Thoracic aorta (tissue), 2 donors: ENCODE measurements at regions not wholly inside any gene's neighbourhood (a gene's known extent, or its start where the extent isn't known, plus 50 kb on each side); places are given as distances from the start of the nearest gene placed in this dataset.
"Not testable (repeated sequence)": the region's sequence is repeated elsewhere in the genome, so short reads cannot be mapped to it uniquely, and the experiment has no call there.

Source experiments
- ATAC-seq: fragments of 150-250 bp; one replicate; pipeline ENCODE4 v1.8.0; 2017; ENCODE audit warnings: low read depth; ENCODE audit not compliant: insufficient number of reproducible peaks, low FRiP score
- DNase-seq: peaks from one replicate; pipeline ENCODE4 v3.0.0-alpha.2; 2020; ENCODE audit warnings: low spot score
- H3K27ac ChIP-seq, 2 donors: fragments of 200-600 bp; sonication (generic); 1 replicate in 1 of 2; 2 replicates in 1 of 2; pipeline ENCODE4 v1.5.1; 2016; ENCODE audit warnings: mild to moderate bottlenecking in 2 of 2, moderate library complexity in 2 of 2
- H3K27me3 ChIP-seq: fragments of 200-600 bp; sonication (generic); replicated peaks from 2 replicates; pipeline ENCODE4 v1.6.0; 2016; ENCODE audit warnings: mild to moderate bottlenecking; ENCODE audit not compliant: insufficient read depth
- H3K36me3 ChIP-seq: fragments of 200-600 bp; sonication (generic); one replicate; pipeline ENCODE4 v1.5.1; 2016
- H3K4me1 ChIP-seq, 2 donors: fragments of 200-600 bp; sonication (generic); 1 replicate in 1 of 2; 2 replicates in 1 of 2; pipeline versions ENCODE4 v1.5.1 to v1.6.0; 2016; ENCODE audit warnings: low read depth in 2 of 2, mild to moderate bottlenecking in 1 of 2; ENCODE audit not compliant: control insufficient read depth in 1 of 2
- H3K4me3 ChIP-seq: fragments of 200-600 bp; sonication (generic); 2 replicates; pipeline ENCODE4 v1.5.1; 2016; ENCODE audit warnings: mild to moderate bottlenecking
- H3K9me3 ChIP-seq: fragments of 200-600 bp; sonication (generic); 2 replicates; pipeline ENCODE4 v1.5.1; 2016
- CTCF ChIP-seq: fragments of 200-600 bp; sonication (generic); IDR thresholded peaks from one replicate; pipeline ENCODE4 v1.5.1; 2019; ENCODE audit warnings: antibody characterized with exemption

- TF ChIP-seq CTCF = no peak
- H3K4me3 ChIP-seq = no peak overlapping the region
- no peaks in the 10 kb centered on the region for H3K36me3 ChIP-seq
- H3K4me1 ChIP-seq = peaks cover 3 to 36% of the 10 kb centered on the region in 2 donors
- DNase-seq (no peak), ATAC-seq (no peak)
- H3K27ac ChIP-seq = peak overlapping the region; percentile 22 to 61
- H3K9me3 ChIP-seq = no peaks in the 10 kb centered on the region
- no peaks in the 10 kb centered on the region for H3K27me3 ChIP-seq
These were observed 120.2 kb upstream of the FAM9C start for GRCh38 chrX:13164611-13165010.

GRCh38 chrX:13162772-13163410 is 118.5 kb upstream of the FAM9C start:
- Histone ChIP-seq H3K27me3 (no peaks in the 10 kb centered on the region), H3K9me3 (no peaks in the 10 kb centered on the region), H3K27ac (no peak overlapping the region), H3K36me3 (no peaks in the 10 kb centered on the region), H3K4me3 (no peak overlapping the region), H3K4me1 (peaks cover 3 to 34% of the 10 kb centered on the region in 2 donors)
- DNase-seq = no peak
- TF ChIP-seq CTCF = no peak
- ATAC-seq = no peak

- H3K27ac ChIP-seq = no peak overlapping the region
- TF ChIP-seq CTCF = no peak
- ATAC-seq = no peak
These were observed 115.5 kb upstream of the FAM9C start for GRCh38 chrX:13159886-13160285.

GRCh38 chrX:13158911-13159310 is 114.5 kb upstream of the FAM9C start:
- TF ChIP-seq CTCF = no peak
- DNase-seq (no peak), ATAC-seq (no peak)

More at GRCh38 chrX:13159886-13160285, 115.5 kb upstream of the FAM9C start:
- no peaks in the 10 kb centered on the region for H3K27me3 ChIP-seq
- DNase-seq = no peak
- no peaks in the 10 kb centered on the region for H3K9me3 ChIP-seq
- H3K4me3 ChIP-seq = no peak overlapping the region
- H3K36me3 ChIP-seq = no peaks in the 10 kb centered on the region
- peaks cover 0 to 10% of the 10 kb centered on the region in 2 donors for H3K4me1 ChIP-seq

GRCh38 chrX:13155550-13155949 is 111.1 kb upstream of the FAM9C start:
- not testable (repeated sequence) for H3K36me3 ChIP-seq, H3K27ac ChIP-seq, DNase-seq, H3K4me3 ChIP-seq, ATAC-seq, H3K4me1 ChIP-seq, H3K9me3 ChIP-seq, H3K27me3 ChIP-seq

More at GRCh38 chrX:13158911-13159310, 114.5 kb upstream of the FAM9C start:
- Histone ChIP-seq H3K36me3 (no peaks in the 10 kb centered on the region), H3K27me3 (no peaks in the 10 kb centered on the region), H3K4me1 (peaks cover 0 to 4% of the 10 kb centered on the region in 2 donors), H3K9me3 (no peaks in the 10 kb centered on the region), H3K4me3 (no peak overlapping the region), H3K27ac (no peak overlapping the region)

GRCh38 chrX:13153796-13154195 is 109.4 kb upstream of the FAM9C start:
- no peak for TF ChIP-seq CTCF
- DNase-seq = no peak
- no peaks in the 10 kb centered on the region for H3K9me3 ChIP-seq
- H3K36me3 ChIP-seq = no peaks in the 10 kb centered on the region
- peaks cover 0 to 8% of the 10 kb centered on the region in 2 donors for H3K4me1 ChIP-seq
- no peak overlapping the region for H3K27ac ChIP-seq
- no peak for ATAC-seq
- no peaks in the 10 kb centered on the region for H3K27me3 ChIP-seq
- H3K4me3 ChIP-seq = no peak overlapping the region
